ENCODE measurements at regions not wholly inside any gene's neighbourhood (a gene's known extent, or its start where the extent isn't known, plus 50 kb on each side); places are given as distances from the start of the nearest gene placed in this dataset.

GRCh38 chr14:56900726-56901125 is 90.4 kb upstream of the OTX2 start:
- no peak for FAIRE-seq

DNA sequence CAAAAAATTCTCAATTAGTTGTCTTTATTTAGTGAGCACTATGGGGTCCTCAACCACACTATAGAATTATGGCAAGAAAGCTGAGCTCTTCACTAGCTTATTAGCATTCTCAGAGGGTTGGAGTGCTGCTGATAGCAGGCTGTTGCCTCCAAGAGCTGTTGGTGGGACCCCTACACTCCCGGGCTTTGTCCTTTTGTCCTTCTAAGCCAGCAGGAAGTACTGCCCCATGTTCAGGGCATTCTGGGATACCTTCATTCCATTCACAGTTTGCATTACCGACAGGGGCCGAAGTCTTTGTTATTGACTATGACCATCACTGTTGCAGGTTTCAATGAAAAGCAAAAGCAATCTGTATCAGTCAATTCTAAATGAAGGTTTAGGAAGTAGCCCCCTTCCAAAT is 89.5 kb upstream of the OTX2 start:
- FAIRE-seq: no peak

DNA sequence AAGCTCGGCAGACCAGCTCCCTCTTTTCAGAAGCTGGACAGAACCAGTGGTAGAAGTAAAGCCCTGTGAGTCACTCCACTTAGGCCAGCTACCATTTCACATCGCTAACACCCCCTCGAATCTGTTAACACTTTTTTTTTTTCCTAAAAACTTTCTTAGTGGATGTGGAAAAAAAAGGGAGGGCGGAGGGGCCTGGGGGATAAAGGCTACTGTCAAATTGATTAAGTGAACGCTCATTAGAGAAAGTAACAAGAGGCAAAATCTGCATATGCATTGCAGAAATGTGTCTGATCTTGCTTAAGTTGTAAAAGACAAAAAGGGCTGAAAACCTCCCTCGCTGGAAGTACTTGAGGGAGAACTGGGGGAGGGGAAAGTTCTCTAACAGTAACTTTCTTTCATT is 86.6 kb upstream of the OTX2 start:
- FAIRE-seq: no peak

- no peak for FAIRE-seq
These were observed 86.0 kb upstream of the OTX2 start for GRCh38 chr14:56896231-56896630.

DNA sequence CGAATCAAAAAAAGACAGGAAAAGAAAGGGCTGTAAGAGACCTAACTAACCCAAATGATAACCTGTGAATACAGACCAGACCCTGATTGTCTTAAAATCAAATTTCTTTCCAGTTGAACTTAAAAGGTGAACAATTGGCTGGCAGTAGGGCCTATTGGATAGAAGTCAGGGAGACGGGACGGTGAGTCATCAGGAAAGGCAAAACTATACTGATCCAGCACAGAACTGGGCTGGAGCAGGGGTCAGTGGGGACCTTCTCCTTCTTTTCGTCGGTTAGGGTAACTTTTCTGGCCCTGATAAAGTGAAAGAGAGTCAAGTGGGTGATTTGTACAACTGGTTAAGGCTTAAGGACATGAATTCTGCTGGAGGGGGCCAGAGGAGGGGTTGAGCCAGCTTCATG is 84.9 kb upstream of the OTX2 start:
- FAIRE-seq: no peak

GRCh38 chr14:56894591-56894991 is 84.3 kb upstream of the OTX2 start:
- no peak for FAIRE-seq

- FAIRE-seq: no peak
These were observed 82.7 kb upstream of the OTX2 start for GRCh38 chr14:56892959-56893358.

GRCh38 chr14:56891226-56891625 is 80.9 kb upstream of the OTX2 start:
- FAIRE-seq: no peak

DNA sequence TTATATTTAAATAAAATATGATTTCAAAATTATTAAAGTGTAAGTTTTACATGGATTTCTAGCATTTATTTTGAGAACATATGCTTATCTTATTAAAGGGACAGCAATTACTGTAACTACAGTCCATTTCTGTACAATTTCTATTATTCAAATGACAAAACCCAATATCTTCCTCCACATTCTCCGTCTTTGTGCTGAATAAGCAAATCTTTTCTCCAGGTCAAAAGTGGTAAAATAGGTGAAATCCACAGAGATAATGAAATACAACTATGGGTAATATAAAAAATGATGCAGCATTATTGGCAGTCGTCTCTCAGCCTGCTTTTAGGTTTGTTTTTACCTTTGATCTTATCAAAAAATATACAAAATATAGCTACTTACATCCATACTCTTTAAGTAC is 79.4 kb upstream of the OTX2 start:
- FAIRE-seq: no peak

GRCh38 chr14:56888274-56888673 is 78.0 kb upstream of the OTX2 start:
- FAIRE-seq: no peak

DNA sequence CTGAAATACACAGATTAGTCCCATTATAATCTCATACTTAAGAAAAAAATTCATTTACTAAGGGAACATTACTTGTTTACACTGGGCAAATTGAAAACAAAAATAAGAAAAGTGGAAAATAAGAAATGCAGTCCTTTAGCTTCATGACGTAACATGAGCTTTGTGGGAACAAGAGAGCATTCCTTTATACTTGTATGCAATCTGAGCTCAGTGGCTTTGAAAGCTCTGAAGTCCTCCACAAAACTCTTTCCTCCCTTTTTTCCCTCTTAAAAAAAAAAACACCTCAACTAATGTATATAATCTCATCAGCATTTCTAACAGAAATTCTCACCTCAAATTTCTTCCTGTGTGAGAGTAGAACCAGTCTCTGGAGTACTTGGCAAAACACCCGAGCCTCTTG is 76.9 kb upstream of the OTX2 start:
- FAIRE-seq: no peak

DNA sequence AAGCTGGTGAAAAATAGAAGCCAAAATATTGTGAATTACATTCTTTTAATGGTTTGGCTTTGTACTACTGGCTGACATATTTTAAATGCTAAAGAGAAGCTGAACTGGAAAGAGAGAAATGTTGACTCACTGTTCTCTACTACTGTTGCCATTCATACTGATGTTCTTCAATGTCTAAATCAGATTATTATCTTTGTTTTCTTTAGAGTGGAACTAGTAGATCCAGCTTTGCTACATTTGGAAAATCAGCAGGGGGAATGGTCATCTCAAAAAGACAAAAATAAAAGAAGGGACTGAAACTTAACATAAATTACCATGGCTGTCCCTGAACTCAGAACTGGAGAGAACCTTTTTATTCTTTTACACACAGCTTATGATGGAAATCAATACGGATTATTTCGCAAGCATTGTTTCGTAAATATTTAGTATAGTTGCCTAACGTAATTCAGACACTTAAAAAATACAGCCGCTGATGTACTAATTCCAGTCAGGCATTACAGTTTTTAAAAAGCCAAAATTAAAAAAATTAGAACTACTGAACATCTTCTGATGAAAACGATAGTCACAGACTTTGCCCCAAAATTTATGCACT is 76.3 kb upstream of the OTX2 start:
- no peak for FAIRE-seq

GRCh38 chr14:56885825-56886224 is 75.5 kb upstream of the OTX2 start:
- FAIRE-seq: no peak

- no peak for FAIRE-seq
These were observed 74.3 kb upstream of the OTX2 start for GRCh38 chr14:56884617-56885016.

GRCh38 chr14:56881181-56881580 is 70.9 kb upstream of the OTX2 start:
- no peak for FAIRE-seq

- no peak for FAIRE-seq
These were observed 68.5 kb upstream of the OTX2 start for GRCh38 chr14:56878766-56879165.

DNA sequence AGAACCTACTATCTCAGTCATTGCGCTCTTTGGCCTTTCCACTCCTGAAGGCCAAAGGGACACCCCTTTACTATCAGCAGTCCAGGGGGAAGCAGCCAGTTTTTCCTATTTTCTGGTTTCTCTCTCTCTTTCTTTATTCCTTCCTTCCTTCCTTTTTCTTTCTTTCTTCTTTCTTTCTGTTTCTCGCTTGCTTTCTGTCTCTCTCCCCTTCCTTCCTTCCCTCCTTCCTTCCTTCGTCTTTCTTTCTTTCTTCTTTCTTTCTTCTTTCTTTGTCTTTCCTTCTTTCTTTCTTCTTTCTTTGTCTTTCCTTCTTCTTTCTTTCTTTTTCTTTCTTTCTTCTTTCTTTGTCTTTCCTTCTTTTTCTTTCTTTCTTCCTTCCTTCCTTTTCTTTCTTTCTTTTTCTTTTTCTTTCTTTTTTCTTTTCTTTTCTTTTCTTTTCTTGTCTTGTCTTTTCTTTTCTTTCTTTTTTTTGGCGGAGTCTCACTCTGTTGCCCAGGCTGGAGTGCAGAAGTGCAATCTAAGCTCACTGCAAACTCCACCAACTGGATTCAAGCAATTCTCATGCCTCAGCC is 64.9 kb upstream of the OTX2 start:
- no peak for FAIRE-seq

DNA sequence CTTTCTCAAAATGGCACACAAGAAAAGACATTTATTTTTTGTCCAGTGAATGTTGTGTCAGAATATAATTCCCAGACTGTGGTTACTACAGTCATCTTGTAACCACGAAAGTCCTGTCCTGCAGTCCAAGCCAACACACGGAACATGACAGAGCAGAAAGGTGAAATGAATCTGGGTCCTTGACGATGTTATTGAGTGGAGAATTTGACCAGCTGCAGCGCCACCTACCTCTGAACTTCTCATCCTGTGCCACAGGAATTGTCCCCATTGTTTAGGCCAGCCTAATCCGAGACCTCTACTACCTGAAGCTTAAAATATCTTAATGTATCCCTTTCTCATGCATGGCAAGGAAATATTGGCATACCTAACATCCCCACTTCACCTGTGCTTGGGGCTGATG is 64.1 kb upstream of the OTX2 start:
- FAIRE-seq: no peak

GRCh38 chr14:56870336-56870735 is 60.1 kb upstream of the OTX2 start:
- FAIRE-seq: no peak

- no peak for FAIRE-seq
These were observed 58.4 kb upstream of the OTX2 start for GRCh38 chr14:56868660-56869059.

DNA sequence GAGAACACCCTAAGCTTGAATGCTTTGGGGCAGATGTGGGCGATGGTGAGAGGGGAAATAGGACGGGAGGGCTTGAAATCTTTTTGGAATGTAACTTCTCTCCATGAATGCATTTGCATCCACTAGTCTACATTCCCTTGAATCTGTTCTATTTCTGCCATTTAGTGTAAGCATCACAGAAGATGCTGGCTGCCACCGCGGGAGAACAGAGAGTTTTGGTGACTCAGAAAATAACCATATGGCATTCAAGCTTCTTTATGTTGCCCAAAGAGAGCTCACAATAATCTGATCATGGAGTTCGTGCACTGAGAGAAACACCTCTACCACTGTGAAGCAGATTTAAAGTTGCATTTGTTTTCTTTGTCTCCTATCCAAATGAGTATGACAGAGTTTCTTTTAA is 52.6 kb upstream of the OTX2 start:
- FAIRE-seq: no peak

DNA sequence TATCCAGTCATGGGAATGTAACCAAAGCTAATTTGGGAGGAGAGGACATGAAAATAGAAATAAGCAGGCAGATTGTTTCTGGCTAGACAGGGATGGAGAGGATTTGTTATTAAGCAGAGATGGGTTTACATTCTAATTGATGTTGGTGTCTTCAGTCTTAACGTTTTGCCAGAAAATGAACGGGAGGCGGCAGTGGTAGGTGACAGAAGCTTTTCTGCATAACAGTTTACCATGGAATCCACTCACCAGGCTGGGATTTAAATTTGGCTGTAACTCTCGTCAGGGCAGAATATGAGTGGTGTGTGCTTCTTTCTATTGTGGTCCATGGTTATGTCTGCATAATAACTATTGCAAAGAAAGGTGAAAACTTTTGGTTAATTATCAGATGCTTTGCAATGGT is 50.2 kb upstream of the OTX2 start:
- FAIRE-seq: no peak
